Activated T-cell treated with anti-CD3 and anti-CD28 coated beads, Interleukin-2, amount 50 U/mL, for 72 hours (primary cell): ENCODE measurements at regions not wholly inside any gene's neighbourhood (a gene's known extent, or its start where the extent isn't known, plus 50 kb on each side); places are given as distances from the start of the nearest gene placed in this dataset.

Experiments
- ATAC-seq, 2 donors: fragments of 150-1000 bp; cut with Tn5 transposase; replicated peaks in 1 of 2; 2 replicates each; pipeline ENCODE4 v1.10.0; 2021; ENCODE audit warnings: moderate library complexity in 2 of 2, mild to moderate bottlenecking in 1 of 2
- DNase-seq, 2 donors: peaks; one replicate each; pipeline ENCODE4 v3.0.0; 2021 to 2022; ENCODE audit warnings: mixed read lengths in 1 of 2
- H3K27ac Mint-ChIP-seq: one replicate; pipeline ENCODE4 v1.8.0; 2022; ENCODE audit warnings: mild to moderate bottlenecking, moderate library complexity, mixed read lengths
- H3K27me3 Mint-ChIP-seq: one replicate; pipeline ENCODE4 v1.8.0; 2022; ENCODE audit warnings: low read depth, mixed read lengths
- H3K36me3 Mint-ChIP-seq, 2 donors: one replicate each; pipeline ENCODE4 v1.8.0; 2022; ENCODE audit warnings: mixed read lengths in 2 of 2, mild to moderate bottlenecking in 1 of 2; ENCODE audit not compliant: insufficient read depth in 2 of 2
- H3K4me1 Mint-ChIP-seq: one replicate; pipeline ENCODE4 v1.8.0; 2022; ENCODE audit warnings: low read depth, mixed read lengths
- H3K4me3 Mint-ChIP-seq, 2 donors: one replicate each; pipeline ENCODE4 v1.8.0; 2022; ENCODE audit warnings: mild to moderate bottlenecking in 2 of 2, mixed read lengths in 2 of 2, moderate library complexity in 2 of 2
- H3K9me3 Mint-ChIP-seq, 2 donors: one replicate each; pipeline ENCODE4 v1.8.0; 2022; ENCODE audit warnings: mixed read lengths in 2 of 2

DNA sequence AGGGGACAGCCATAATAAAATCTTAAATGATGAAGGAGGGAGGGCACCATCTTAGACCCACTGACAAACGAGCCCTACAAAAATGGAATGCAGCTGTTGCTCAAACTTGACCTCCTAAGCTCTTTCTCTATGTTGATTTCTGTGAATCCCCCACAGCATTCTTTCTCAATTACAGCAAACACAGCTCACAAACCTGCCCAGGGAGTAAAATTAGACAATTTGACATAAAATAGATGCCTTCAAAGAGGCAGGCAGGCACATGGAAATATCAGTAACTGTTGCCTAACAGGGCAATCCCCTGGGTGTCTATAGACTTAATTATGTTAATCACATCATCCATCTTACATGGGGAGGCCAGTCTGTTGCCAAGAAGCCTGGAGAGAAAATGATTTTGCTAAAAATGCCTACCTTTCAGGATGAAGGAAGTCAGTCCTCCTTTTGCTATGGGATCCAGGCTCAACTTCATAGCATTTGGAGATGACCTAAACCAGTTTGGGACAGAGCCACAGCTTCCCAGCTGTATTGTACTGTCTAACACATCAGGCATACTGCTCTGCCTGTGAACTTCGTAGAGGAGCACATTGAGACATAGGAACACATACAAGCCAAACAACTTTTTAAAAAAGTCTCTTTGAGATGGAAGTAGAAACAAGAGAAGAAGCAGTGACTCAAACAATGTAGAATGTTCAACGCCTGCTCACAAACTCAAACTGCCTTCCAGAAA is 1177.4 kb downstream of the SORCS1 start:
- Mint-ChIP-seq H3K27ac (no peak overlapping the region), H3K4me1 (no peaks in the 10 kb centered on the region), H3K36me3 (no peaks in the 10 kb centered on the region), H3K27me3 (no peaks in the 10 kb centered on the region), H3K4me3 (no peak overlapping the region), H3K9me3 (peaks cover 0 to 2% of the 10 kb centered on the region in 2 donors)
- DNase-seq = no peak
- no peak for ATAC-seq

DNA sequence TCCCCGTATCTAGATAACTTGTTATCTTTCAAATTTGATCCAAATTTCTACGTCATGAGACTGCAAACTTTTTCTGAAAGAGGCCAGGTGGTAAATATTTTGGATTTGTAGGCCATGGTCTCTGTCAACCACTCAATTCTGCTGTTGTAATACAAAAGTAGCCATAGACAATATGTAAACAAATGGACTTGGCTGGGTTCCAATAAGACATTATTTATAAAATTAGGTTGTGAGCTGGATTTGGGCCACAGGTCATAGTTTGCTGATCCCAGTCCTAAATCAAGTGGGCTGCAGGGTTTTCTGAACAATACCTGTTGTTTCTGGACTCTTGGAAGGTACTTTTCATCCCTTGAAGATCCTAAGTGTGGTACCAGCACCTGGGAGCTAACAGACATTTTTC is 1178.0 kb downstream of the SORCS1 start:
- Mint-ChIP-seq H3K4me3 (no peak overlapping the region), H3K27ac (no peak overlapping the region), H3K9me3 (peaks cover 0 to 2% of the 10 kb centered on the region in 2 donors), H3K27me3 (no peaks in the 10 kb centered on the region), H3K36me3 (no peaks in the 10 kb centered on the region), H3K4me1 (no peaks in the 10 kb centered on the region)
- ATAC-seq = no peak
- DNase-seq = no peak

DNA sequence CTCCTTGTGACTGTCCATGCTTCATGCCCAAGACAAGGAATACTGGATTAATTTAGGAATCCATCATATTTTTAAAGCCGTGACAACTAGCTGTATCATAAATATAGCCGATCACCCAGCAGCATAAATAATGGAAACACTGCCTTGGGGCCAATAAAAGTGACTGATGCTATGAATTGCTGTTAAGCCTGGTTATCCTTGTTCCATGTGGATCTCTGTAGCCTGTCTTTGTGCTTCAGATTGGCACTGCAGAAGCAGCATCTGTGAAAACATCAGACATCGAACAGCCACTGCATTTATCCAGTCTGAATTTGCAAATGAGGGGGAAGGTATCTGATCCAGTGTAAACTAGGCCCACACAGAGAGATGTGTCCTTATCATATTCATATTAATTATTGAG is 1181.8 kb downstream of the SORCS1 start:
- no peak overlapping the region for H3K4me3 Mint-ChIP-seq
- no peaks in the 10 kb centered on the region for H3K27me3 Mint-ChIP-seq
- H3K9me3 Mint-ChIP-seq = peaks cover 2% of the 10 kb centered on the region in 2 donors
- no peak overlapping the region for H3K27ac Mint-ChIP-seq
- DNase-seq = no peak
- H3K4me1 Mint-ChIP-seq = no peaks in the 10 kb centered on the region
- ATAC-seq = no peak
- no peaks in the 10 kb centered on the region for H3K36me3 Mint-ChIP-seq

DNA sequence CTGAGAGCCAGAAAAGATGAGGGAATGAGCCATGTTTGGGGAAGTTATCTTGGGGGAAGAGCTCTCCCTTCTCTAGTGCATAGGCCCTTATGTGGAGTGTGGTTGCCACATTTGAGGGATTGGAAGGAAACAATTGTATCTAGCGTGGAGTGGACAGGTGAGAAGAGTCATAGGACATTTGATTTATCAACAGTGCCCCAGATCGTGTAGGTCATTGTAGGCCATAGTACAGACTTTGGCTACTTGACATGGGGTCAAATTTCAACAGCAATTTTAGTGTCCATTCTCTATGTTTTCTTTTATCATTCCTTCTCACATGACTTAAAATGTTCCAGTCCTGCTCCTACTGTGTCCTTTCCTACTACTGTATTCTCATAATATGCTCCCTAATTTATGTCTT is 1182.8 kb downstream of the SORCS1 start:
- Mint-ChIP-seq H3K4me1 (no peaks in the 10 kb centered on the region), H3K27ac (no peak overlapping the region), H3K27me3 (no peaks in the 10 kb centered on the region), H3K9me3 (peaks cover 2% of the 10 kb centered on the region in 2 donors), H3K4me3 (no peak overlapping the region), H3K36me3 (no peaks in the 10 kb centered on the region)
- DNase-seq = no peak
- ATAC-seq = no peak

DNA sequence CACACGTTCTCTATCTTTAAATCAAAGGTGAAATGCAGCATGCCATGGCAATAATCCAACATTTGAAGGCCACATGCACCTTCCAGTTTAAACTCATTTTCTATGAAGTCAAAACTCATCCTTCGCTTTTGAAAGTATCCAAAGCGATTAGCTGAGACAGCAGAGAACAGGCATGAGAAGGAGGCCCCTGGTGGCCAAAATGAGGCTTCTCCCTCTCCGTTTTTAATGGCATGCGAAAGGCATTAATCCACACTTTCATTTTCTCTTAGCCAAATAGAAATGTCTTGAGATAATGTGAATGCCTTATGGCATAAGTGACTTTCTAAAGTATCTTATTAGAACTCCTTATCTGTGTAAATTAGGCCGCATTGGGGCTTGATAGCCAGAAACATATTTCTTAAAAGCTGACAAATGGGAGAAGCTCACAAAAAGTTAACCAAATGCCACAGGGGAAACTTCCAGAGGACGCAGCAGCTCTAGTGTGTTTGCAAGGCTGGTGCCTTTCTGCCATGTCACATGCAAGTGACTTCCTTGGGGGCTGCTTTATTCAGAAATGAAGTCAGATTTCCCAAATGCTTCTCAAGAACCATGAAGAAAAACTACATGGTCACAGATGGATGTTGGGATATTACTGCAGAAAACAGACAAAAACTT is 1189.6 kb downstream of the SORCS1 start:
- DNase-seq (no peak), ATAC-seq (no peak)
- Mint-ChIP-seq H3K27me3 (no peaks in the 10 kb centered on the region), H3K4me3 (no peak overlapping the region), H3K9me3 (no peaks in the 10 kb centered on the region), H3K36me3 (no peaks in the 10 kb centered on the region), H3K4me1 (no peaks in the 10 kb centered on the region), H3K27ac (no peak overlapping the region)

- no peak for ATAC-seq
- Mint-ChIP-seq H3K36me3 (no peaks in the 10 kb centered on the region), H3K27me3 (no peaks in the 10 kb centered on the region), H3K4me3 (no peak overlapping the region), H3K27ac (no peak overlapping the region), H3K4me1 (no peaks in the 10 kb centered on the region), H3K9me3 (no peaks in the 10 kb centered on the region)
- no peak for DNase-seq
Measured at GRCh38 chr10:105973902-105974301, 1190.6 kb downstream of the SORCS1 start.

- Mint-ChIP-seq H3K9me3 (no peaks in the 10 kb centered on the region), H3K27ac (no peak overlapping the region), H3K4me1 (no peaks in the 10 kb centered on the region), H3K27me3 (no peaks in the 10 kb centered on the region), H3K4me3 (no peak overlapping the region), H3K36me3 (no peaks in the 10 kb centered on the region)
- DNase-seq (no peak), ATAC-seq (no peak)
Measured at GRCh38 chr10:105973360-105973759, 1191.1 kb downstream of the SORCS1 start.

- H3K4me1 Mint-ChIP-seq = no peaks in the 10 kb centered on the region
- peaks cover 0 to 2% of the 10 kb centered on the region in 2 donors for H3K9me3 Mint-ChIP-seq
- H3K27me3 Mint-ChIP-seq = no peaks in the 10 kb centered on the region
- H3K27ac Mint-ChIP-seq = no peak overlapping the region
- ATAC-seq = no peak
- no peak overlapping the region for H3K4me3 Mint-ChIP-seq
- no peak for DNase-seq
- no peaks in the 10 kb centered on the region for H3K36me3 Mint-ChIP-seq
Measured at GRCh38 chr10:105971460-105971859, 1193.0 kb downstream of the SORCS1 start.

DNA sequence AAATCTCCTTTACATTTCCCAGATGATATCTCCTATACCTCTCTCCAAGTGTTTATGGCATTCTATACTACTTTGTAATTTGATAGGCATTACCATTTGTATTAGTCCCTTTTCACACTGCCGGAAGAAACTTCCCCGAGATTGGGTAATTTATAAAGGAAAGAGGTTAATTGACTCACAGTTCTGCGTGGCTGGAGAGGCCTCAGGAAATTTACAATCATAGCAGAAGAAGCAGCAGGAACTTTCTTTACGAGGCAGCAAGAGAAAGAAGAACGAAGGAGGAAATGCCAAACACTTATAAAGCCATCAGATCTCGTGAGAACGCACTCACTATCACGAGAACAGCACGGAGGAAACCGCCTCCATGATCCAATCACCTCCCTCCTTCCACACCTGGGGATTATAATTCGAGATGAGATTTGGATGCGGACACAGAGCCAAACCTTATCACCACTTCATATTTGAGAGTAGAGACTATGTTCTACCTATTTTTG is 1194.6 kb downstream of the SORCS1 start:
- H3K36me3 Mint-ChIP-seq = no peaks in the 10 kb centered on the region
- H3K27me3 Mint-ChIP-seq = no peaks in the 10 kb centered on the region
- no peak for DNase-seq
- peaks cover 0 to 2% of the 10 kb centered on the region in 2 donors for H3K9me3 Mint-ChIP-seq
- ATAC-seq = no peak
- no peaks in the 10 kb centered on the region for H3K4me1 Mint-ChIP-seq
- no peak overlapping the region for H3K27ac Mint-ChIP-seq
- no peak overlapping the region for H3K4me3 Mint-ChIP-seq

- H3K9me3 Mint-ChIP-seq = peaks cover 0 to 2% of the 10 kb centered on the region in 2 donors
- no peaks in the 10 kb centered on the region for H3K36me3 Mint-ChIP-seq
- no peak overlapping the region for H3K4me3 Mint-ChIP-seq
- DNase-seq (no peak), ATAC-seq (no peak)
- no peak overlapping the region for H3K27ac Mint-ChIP-seq
- no peaks in the 10 kb centered on the region for H3K27me3 Mint-ChIP-seq
- no peaks in the 10 kb centered on the region for H3K4me1 Mint-ChIP-seq
Measured at GRCh38 chr10:105968666-105969065, 1195.8 kb downstream of the SORCS1 start.

GRCh38 chr10:105967256-105967655 is 1197.2 kb downstream of the SORCS1 start:
- Mint-ChIP-seq H3K27me3 (no peaks in the 10 kb centered on the region), H3K9me3 (peaks cover 0 to 2% of the 10 kb centered on the region in 2 donors), H3K4me1 (no peaks in the 10 kb centered on the region), H3K4me3 (no peak overlapping the region), H3K27ac (no peak overlapping the region), H3K36me3 (no peaks in the 10 kb centered on the region)
- DNase-seq (no peak), ATAC-seq (no peak)

DNA sequence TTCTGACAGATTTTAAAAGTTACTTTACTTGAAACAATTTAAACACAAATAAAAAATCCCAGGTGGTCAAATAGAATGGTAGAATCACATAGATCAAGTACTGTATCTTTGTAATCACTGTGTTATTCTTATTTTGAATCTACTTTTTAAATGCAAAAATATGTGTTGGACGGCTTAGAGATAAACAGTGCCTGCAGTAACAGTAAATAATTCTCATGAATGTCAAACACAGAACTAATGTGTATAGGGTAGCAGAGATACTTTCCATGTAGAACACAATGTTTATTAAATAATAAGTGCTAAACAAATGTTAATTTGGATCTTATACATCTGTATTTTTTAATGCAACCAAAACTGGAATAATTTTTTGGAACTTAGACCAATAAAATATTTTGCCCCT is 1199.4 kb downstream of the SORCS1 start:
- H3K4me1 Mint-ChIP-seq = no peaks in the 10 kb centered on the region
- DNase-seq = no peak
- no peaks in the 10 kb centered on the region for H3K36me3 Mint-ChIP-seq
- no peak overlapping the region for H3K27ac Mint-ChIP-seq
- H3K27me3 Mint-ChIP-seq = no peaks in the 10 kb centered on the region
- ATAC-seq = no peak
- H3K4me3 Mint-ChIP-seq = no peak overlapping the region
- peaks cover 0 to 2% of the 10 kb centered on the region in 2 donors for H3K9me3 Mint-ChIP-seq

DNA sequence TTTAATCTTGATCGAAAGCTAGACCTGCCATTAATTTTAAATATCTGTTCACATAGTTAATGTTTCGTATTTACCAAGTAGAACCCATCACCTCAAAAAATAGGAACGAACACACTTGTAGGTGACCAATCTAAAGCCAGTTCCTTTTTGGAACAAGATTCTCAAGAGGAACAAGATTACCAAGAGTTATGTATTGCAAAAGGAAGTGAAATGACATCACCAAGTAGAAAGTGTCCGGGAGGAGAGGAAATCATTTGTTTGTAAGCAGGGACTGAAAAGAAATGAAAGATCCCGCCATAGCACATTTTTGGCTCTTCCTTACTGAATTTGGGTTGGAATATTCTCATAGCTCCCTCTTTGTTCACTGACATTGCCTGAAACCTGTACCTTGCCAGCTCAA is 1200.5 kb downstream of the SORCS1 start:
- no peaks in the 10 kb centered on the region for H3K27me3 Mint-ChIP-seq
- H3K4me3 Mint-ChIP-seq = no peak overlapping the region
- H3K9me3 Mint-ChIP-seq = peaks cover 0 to 2% of the 10 kb centered on the region in 2 donors
- DNase-seq (no peak), ATAC-seq (no peak)
- no peak overlapping the region for H3K27ac Mint-ChIP-seq
- no peaks in the 10 kb centered on the region for H3K4me1 Mint-ChIP-seq
- no peaks in the 10 kb centered on the region for H3K36me3 Mint-ChIP-seq
